GM23338 (cell line): ENCODE measurements at regions not wholly inside any gene's neighbourhood (a gene's known extent, or its start where the extent isn't known, plus 50 kb on each side); places are given as distances from the start of the nearest gene placed in this dataset.

Source experiments
- ATAC-seq: fragments of 200-7000 bp; cut with Tn5 transposase; 3 replicates; pipeline ENCODE4 v1.9.1; 2020
- DNase-seq: peaks from one replicate; pipeline ENCODE4 v3.0.0-alpha.2; 2015; ENCODE audit warnings: low spot score
- H2AFZ ChIP-seq: fragments of 200-600 bp; sonication (generic); 2 replicates; pipeline ENCODE4 v1.8.0; 2016; ENCODE audit warnings: antibody characterized with exemption, mild to moderate bottlenecking, moderate library complexity
- H3F3A ChIP-seq: fragments of 200-600 bp; sonication (generic); replicated peaks from 2 replicates; pipeline ENCODE4 v1.8.0; 2017; ENCODE audit warnings: antibody characterized with exemption, mixed run types, low read depth
- H3K27ac ChIP-seq: fragments of 200-600 bp; sonication (generic); 2 replicates; pipeline ENCODE4 v1.6.1; 2016; ENCODE audit warnings: low read depth
- H3K27me3 ChIP-seq: fragments of 200-600 bp; sonication (generic); 2 replicates; pipeline ENCODE4 v1.8.0; 2016; ENCODE audit warnings: mild to moderate bottlenecking, mixed run types, moderate library complexity; ENCODE audit not compliant: insufficient read depth
- H3K36me3 ChIP-seq: fragments of 200-600 bp; sonication (generic); 2 replicates; pipeline ENCODE4 v1.8.0; 2016; ENCODE audit warnings: mild to moderate bottlenecking; ENCODE audit not compliant: insufficient read depth
- H3K4me1 ChIP-seq: fragments of 200-600 bp; sonication (generic); 2 replicates; pipeline ENCODE4 v1.8.0; 2016; ENCODE audit warnings: mild to moderate bottlenecking, moderate library complexity; ENCODE audit not compliant: insufficient read depth
- H3K4me2 ChIP-seq: fragments of 200-600 bp; sonication (generic); 2 replicates; pipeline ENCODE4 v1.7.1; 2017; ENCODE audit warnings: mixed run types
- H3K4me3 ChIP-seq: fragments of 200-600 bp; sonication (generic); 2 replicates; pipeline ENCODE4 v1.6.1; 2016; ENCODE audit warnings: mixed run types
- H3K79me2 ChIP-seq: fragments of 200-600 bp; sonication (generic); replicated peaks from 2 replicates; pipeline ENCODE4 v1.8.0; 2017; ENCODE audit warnings: mild to moderate bottlenecking; ENCODE audit not compliant: insufficient read depth
- H3K9me2 ChIP-seq: fragments of 200-600 bp; sonication (generic); 2 replicates; pipeline ENCODE4 v1.8.0; 2017; ENCODE audit not compliant: insufficient read depth
- H4K20me1 ChIP-seq: fragments of 200-600 bp; sonication (generic); replicated peaks from 2 replicates; pipeline ENCODE4 v1.8.0; 2017; ENCODE audit warnings: mild to moderate bottlenecking; ENCODE audit not compliant: insufficient read depth
- H3K27ac Mint-ChIP-seq: 2 replicates; pipeline ENCODE4 v1.8.0; 2020; ENCODE audit warnings: inconsistent platforms, mild to moderate bottlenecking, moderate library complexity, mixed read lengths
- H3K27me3 Mint-ChIP-seq: 3 replicates; pipeline ENCODE4 v1.8.0; 2022; ENCODE audit warnings: low read depth, mild to moderate bottlenecking, moderate library complexity, mixed read lengths, inconsistent platforms; ENCODE audit not compliant: insufficient read depth, poor library complexity
- H3K36me3 Mint-ChIP-seq: 3 replicates; pipeline ENCODE4 v1.8.0; 2021; ENCODE audit warnings: low read depth, mild to moderate bottlenecking, inconsistent platforms, moderate library complexity, mixed read lengths
- H3K4me1 Mint-ChIP-seq: 3 replicates; pipeline ENCODE4 v1.8.0; 2020; ENCODE audit warnings: mild to moderate bottlenecking, inconsistent platforms, mixed read lengths
- H3K4me3 Mint-ChIP-seq: 3 replicates; pipeline ENCODE4 v1.8.0; 2021; ENCODE audit warnings: moderate library complexity, mild to moderate bottlenecking, inconsistent platforms, mixed read lengths
- H3K9me3 Mint-ChIP-seq: 3 replicates; pipeline ENCODE4 v1.8.0; 2020; ENCODE audit warnings: moderate library complexity, mild to moderate bottlenecking, inconsistent platforms, mixed read lengths
- CREB1 ChIP-seq: fragments of 250-450 bp; sonication (Bioruptor Pico); IDR thresholded peaks from 2 replicates; pipeline ENCODE4 v1.5.0; 2020; ENCODE audit warnings: low read depth, mild to moderate bottlenecking, moderate library complexity
- EZH2 ChIP-seq: fragments of 200-600 bp; sonication (generic); IDR thresholded peaks from one replicate; pipeline ENCODE4 v1.8.0; 2017; ENCODE audit warnings: antibody characterized with exemption, mild to moderate bottlenecking, low read depth; ENCODE audit not compliant: unreplicated experiment
- EZH2phosphoT487 ChIP-seq: fragments of 200-600 bp; sonication (generic); IDR thresholded peaks from one replicate; pipeline ENCODE4 v1.8.1; 2018; ENCODE audit warnings: antibody characterized with exemption; ENCODE audit not compliant: unreplicated experiment
- JUNB ChIP-seq: IDR thresholded peaks from one replicate; pipeline ENCODE4 v1.6.1; 2016; ENCODE audit warnings: antibody characterized with exemption; ENCODE audit not compliant: unreplicated experiment
- NANOG ChIP-seq: IDR thresholded peaks from 2 replicates; pipeline ENCODE4 v1.6.1; 2016; ENCODE audit warnings: antibody characterized with exemption, borderline replicate concordance
- POLR2AphosphoS5 ChIP-seq: IDR thresholded peaks from 2 replicates; pipeline ENCODE4 v1.6.1; 2016; ENCODE audit warnings: antibody characterized with exemption, low read depth
- STAT1 ChIP-seq: IDR thresholded peaks from one replicate; pipeline ENCODE4 v1.6.1; 2016; ENCODE audit warnings: antibody characterized with exemption; ENCODE audit not compliant: unreplicated experiment
- ZNF114 ChIP-seq: fragments of 250-450 bp; sonication (Bioruptor Pico); IDR thresholded peaks from 2 replicates; pipeline ENCODE4 v1.5.0; 2020; ENCODE audit warnings: mild to moderate bottlenecking, moderate library complexity
- ZNF331 ChIP-seq: fragments of 250-450 bp; sonication (Bioruptor Pico); IDR thresholded peaks from 2 replicates; pipeline ENCODE4 v1.5.0; 2020; ENCODE audit warnings: low read depth, mild to moderate bottlenecking, moderate library complexity
- TF ChIP-seq, protein P1 (sequence below), 2 experiments: fragments of 200-600 bp in 1 of 2; sonication (generic) in 1 of 2; conservative IDR thresholded peaks; 2 replicates each; pipeline versions ENCODE4 v1.5.1 to v1.6.1; 2016 to 2017; ENCODE audit warnings: antibody characterized with exemption in 2 of 2, low read depth in 2 of 2, mild to moderate bottlenecking in 2 of 2, moderate library complexity in 1 of 2
- TF ChIP-seq, protein P2 (sequence below): IDR thresholded peaks from one replicate; pipeline ENCODE4 v1.6.1; 2018; ENCODE audit warnings: antibody characterized with exemption; ENCODE audit not compliant: unreplicated experiment
- TF ChIP-seq, protein P3 (sequence below): fragments of 250-450 bp; sonication (Bioruptor Pico); IDR thresholded peaks from 2 replicates; pipeline ENCODE4 v1.5.0; 2020; ENCODE audit warnings: mild to moderate bottlenecking, moderate library complexity
- TF ChIP-seq, protein P4 (sequence below): IDR thresholded peaks from 2 replicates; pipeline ENCODE4 v1.6.1; 2016; ENCODE audit warnings: antibody characterized with exemption

DNA sequence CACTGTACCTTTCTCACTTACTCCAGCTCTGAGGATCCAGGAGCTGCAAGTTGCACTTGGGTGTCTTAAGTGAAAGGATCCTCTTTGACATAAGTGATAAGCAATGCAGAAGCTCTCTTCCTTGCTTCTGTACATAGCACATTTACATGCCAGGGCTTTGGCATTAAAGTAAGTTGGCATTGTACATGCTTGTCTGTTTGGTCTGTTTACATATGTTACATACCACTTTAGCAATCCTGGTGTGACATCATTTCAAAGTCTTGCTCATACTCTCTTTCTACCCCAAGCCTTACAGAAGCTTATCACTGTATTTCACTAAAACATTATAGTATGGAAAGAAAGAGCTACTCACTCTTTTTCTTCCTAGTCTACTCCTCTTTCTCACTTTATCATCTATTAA, 2548.3 kb downstream of the ARAP2 start:
- no peak for ATAC-seq
- Mint-ChIP-seq H3K27ac (no peak overlapping the region), H3K4me3 (no peak overlapping the region), H3K27me3 (no peaks in the 10 kb centered on the region), H3K36me3 (peaks cover 19% of the 10 kb centered on the region; the same call in 2 of the 3 replicates), H3K9me3 (peaks cover 41% of the 10 kb centered on the region), H3K4me1 (no peaks in the 10 kb centered on the region)
- H3K4me3 ChIP-seq: no peak overlapping the region
- H3K9me2 ChIP-seq: no peaks in the 10 kb centered on the region
- H2AFZ ChIP-seq: no peak overlapping the region
- no peaks in the 10 kb centered on the region for H3K27me3 ChIP-seq
- TF ChIP-seq, protein P1, sequence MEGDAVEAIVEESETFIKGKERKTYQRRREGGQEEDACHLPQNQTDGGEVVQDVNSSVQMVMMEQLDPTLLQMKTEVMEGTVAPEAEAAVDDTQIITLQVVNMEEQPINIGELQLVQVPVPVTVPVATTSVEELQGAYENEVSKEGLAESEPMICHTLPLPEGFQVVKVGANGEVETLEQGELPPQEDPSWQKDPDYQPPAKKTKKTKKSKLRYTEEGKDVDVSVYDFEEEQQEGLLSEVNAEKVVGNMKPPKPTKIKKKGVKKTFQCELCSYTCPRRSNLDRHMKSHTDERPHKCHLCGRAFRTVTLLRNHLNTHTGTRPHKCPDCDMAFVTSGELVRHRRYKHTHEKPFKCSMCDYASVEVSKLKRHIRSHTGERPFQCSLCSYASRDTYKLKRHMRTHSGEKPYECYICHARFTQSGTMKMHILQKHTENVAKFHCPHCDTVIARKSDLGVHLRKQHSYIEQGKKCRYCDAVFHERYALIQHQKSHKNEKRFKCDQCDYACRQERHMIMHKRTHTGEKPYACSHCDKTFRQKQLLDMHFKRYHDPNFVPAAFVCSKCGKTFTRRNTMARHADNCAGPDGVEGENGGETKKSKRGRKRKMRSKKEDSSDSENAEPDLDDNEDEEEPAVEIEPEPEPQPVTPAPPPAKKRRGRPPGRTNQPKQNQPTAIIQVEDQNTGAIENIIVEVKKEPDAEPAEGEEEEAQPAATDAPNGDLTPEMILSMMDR (conservative IDR thresholded peaks at IDR 0.05; ENCODE audit: low read depth in 2 of 2): no peak
- TF ChIP-seq ZNF331 (CRISPR knock-in tag) (no peak), NANOG (no peak), JUNB (no peak), STAT1 (no peak), CREB1 (no peak), EZH2 (no peak), ZNF114 (CRISPR knock-in tag) (no peak), EZH2phosphoT487 (no peak), POLR2AphosphoS5 (no peak)
- TF ChIP-seq, protein P2, sequence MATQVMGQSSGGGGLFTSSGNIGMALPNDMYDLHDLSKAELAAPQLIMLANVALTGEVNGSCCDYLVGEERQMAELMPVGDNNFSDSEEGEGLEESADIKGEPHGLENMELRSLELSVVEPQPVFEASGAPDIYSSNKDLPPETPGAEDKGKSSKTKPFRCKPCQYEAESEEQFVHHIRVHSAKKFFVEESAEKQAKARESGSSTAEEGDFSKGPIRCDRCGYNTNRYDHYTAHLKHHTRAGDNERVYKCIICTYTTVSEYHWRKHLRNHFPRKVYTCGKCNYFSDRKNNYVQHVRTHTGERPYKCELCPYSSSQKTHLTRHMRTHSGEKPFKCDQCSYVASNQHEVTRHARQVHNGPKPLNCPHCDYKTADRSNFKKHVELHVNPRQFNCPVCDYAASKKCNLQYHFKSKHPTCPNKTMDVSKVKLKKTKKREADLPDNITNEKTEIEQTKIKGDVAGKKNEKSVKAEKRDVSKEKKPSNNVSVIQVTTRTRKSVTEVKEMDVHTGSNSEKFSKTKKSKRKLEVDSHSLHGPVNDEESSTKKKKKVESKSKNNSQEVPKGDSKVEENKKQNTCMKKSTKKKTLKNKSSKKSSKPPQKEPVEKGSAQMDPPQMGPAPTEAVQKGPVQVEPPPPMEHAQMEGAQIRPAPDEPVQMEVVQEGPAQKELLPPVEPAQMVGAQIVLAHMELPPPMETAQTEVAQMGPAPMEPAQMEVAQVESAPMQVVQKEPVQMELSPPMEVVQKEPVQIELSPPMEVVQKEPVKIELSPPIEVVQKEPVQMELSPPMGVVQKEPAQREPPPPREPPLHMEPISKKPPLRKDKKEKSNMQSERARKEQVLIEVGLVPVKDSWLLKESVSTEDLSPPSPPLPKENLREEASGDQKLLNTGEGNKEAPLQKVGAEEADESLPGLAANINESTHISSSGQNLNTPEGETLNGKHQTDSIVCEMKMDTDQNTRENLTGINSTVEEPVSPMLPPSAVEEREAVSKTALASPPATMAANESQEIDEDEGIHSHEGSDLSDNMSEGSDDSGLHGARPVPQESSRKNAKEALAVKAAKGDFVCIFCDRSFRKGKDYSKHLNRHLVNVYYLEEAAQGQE: no peak
- TF ChIP-seq, protein P3, sequence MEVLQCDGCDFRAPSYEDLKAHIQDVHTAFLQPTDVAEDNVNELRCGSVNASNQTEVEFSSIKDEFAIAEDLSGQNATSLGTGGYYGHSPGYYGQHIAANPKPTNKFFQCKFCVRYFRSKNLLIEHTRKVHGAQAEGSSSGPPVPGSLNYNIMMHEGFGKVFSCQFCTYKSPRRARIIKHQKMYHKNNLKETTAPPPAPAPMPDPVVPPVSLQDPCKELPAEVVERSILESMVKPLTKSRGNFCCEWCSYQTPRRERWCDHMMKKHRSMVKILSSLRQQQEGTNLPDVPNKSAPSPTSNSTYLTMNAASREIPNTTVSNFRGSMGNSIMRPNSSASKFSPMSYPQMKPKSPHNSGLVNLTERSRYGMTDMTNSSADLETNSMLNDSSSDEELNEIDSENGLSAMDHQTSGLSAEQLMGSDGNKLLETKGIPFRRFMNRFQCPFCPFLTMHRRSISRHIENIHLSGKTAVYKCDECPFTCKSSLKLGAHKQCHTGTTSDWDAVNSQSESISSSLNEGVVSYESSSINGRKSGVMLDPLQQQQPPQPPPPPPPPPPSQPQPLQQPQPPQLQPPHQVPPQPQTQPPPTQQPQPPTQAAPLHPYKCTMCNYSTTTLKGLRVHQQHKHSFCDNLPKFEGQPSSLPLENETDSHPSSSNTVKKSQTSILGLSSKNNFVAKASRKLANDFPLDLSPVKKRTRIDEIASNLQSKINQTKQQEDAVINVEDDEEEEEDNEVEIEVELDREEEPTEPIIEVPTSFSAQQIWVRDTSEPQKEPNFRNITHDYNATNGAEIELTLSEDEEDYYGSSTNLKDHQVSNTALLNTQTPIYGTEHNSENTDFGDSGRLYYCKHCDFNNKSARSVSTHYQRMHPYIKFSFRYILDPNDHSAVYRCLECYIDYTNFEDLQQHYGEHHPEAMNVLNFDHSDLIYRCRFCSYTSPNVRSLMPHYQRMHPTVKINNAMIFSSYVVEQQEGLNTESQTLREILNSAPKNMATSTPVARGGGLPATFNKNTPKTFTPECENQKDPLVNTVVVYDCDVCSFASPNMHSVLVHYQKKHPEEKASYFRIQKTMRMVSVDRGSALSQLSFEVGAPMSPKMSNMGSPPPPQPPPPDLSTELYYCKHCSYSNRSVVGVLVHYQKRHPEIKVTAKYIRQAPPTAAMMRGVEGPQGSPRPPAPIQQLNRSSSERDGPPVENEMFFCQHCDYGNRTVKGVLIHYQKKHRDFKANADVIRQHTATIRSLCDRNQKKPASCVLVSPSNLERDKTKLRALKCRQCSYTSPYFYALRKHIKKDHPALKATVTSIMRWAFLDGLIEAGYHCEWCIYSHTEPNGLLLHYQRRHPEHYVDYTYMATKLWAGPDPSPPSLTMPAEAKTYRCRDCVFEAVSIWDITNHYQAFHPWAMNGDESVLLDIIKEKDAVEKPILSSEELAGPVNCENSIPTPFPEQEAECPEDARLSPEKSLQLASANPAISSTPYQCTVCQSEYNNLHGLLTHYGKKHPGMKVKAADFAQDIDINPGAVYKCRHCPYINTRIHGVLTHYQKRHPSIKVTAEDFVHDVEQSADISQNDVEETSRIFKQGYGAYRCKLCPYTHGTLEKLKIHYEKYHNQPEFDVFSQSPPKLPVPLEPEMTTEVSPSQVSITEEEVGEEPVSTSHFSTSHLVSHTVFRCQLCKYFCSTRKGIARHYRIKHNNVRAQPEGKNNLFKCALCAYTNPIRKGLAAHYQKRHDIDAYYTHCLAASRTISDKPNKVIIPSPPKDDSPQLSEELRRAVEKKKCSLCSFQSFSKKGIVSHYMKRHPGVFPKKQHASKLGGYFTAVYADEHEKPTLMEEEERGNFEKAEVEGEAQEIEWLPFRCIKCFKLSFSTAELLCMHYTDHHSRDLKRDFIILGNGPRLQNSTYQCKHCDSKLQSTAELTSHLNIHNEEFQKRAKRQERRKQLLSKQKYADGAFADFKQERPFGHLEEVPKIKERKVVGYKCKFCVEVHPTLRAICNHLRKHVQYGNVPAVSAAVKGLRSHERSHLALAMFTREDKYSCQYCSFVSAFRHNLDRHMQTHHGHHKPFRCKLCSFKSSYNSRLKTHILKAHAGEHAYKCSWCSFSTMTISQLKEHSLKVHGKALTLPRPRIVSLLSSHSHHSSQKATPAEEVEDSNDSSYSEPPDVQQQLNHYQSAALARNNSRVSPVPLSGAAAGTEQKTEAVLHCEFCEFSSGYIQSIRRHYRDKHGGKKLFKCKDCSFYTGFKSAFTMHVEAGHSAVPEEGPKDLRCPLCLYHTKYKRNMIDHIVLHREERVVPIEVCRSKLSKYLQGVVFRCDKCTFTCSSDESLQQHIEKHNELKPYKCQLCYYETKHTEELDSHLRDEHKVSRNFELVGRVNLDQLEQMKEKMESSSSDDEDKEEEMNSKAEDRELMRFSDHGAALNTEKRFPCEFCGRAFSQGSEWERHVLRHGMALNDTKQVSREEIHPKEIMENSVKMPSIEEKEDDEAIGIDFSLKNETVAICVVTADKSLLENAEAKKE (CRISPR knock-in tag): no peak
- TF ChIP-seq, protein P4, sequence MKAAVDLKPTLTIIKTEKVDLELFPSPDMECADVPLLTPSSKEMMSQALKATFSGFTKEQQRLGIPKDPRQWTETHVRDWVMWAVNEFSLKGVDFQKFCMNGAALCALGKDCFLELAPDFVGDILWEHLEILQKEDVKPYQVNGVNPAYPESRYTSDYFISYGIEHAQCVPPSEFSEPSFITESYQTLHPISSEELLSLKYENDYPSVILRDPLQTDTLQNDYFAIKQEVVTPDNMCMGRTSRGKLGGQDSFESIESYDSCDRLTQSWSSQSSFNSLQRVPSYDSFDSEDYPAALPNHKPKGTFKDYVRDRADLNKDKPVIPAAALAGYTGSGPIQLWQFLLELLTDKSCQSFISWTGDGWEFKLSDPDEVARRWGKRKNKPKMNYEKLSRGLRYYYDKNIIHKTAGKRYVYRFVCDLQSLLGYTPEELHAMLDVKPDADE: no peak
- no peak overlapping the region for H3K4me2 ChIP-seq
- H3K27ac ChIP-seq: no peak overlapping the region
- no peaks in the 10 kb centered on the region for H3K79me2 ChIP-seq
- no peak for DNase-seq
- no peaks in the 10 kb centered on the region for H4K20me1 ChIP-seq
- H3F3A ChIP-seq: no peaks in the 10 kb centered on the region
- no peaks in the 10 kb centered on the region for H3K4me1 ChIP-seq
- H3K36me3 ChIP-seq: no peaks in the 10 kb centered on the region; the same call in 1 of the 2 replicates
